GM23338 (cell line): ENCODE measurements at regions not wholly inside any gene's neighbourhood (a gene's known extent, or its start where the extent isn't known, plus 50 kb on each side); places are given as distances from the start of the nearest gene placed in this dataset.

Source experiments
- ATAC-seq: fragments of 200-7000 bp; cut with Tn5 transposase; 3 replicates; pipeline ENCODE4 v1.9.1; 2020
- DNase-seq: peaks from one replicate; pipeline ENCODE4 v3.0.0-alpha.2; 2015; ENCODE audit warnings: low spot score
- H2AFZ ChIP-seq: fragments of 200-600 bp; sonication (generic); 2 replicates; pipeline ENCODE4 v1.8.0; 2016; ENCODE audit warnings: antibody characterized with exemption, mild to moderate bottlenecking, moderate library complexity
- H3F3A ChIP-seq: fragments of 200-600 bp; sonication (generic); replicated peaks from 2 replicates; pipeline ENCODE4 v1.8.0; 2017; ENCODE audit warnings: antibody characterized with exemption, mixed run types, low read depth
- H3K27ac ChIP-seq: fragments of 200-600 bp; sonication (generic); 2 replicates; pipeline ENCODE4 v1.6.1; 2016; ENCODE audit warnings: low read depth
- H3K27me3 ChIP-seq: fragments of 200-600 bp; sonication (generic); 2 replicates; pipeline ENCODE4 v1.8.0; 2016; ENCODE audit warnings: mild to moderate bottlenecking, mixed run types, moderate library complexity; ENCODE audit not compliant: insufficient read depth
- H3K36me3 ChIP-seq: fragments of 200-600 bp; sonication (generic); 2 replicates; pipeline ENCODE4 v1.8.0; 2016; ENCODE audit warnings: mild to moderate bottlenecking; ENCODE audit not compliant: insufficient read depth
- H3K4me1 ChIP-seq: fragments of 200-600 bp; sonication (generic); 2 replicates; pipeline ENCODE4 v1.8.0; 2016; ENCODE audit warnings: mild to moderate bottlenecking, moderate library complexity; ENCODE audit not compliant: insufficient read depth
- H3K4me2 ChIP-seq: fragments of 200-600 bp; sonication (generic); 2 replicates; pipeline ENCODE4 v1.7.1; 2017; ENCODE audit warnings: mixed run types
- H3K4me3 ChIP-seq: fragments of 200-600 bp; sonication (generic); 2 replicates; pipeline ENCODE4 v1.6.1; 2016; ENCODE audit warnings: mixed run types
- H3K79me2 ChIP-seq: fragments of 200-600 bp; sonication (generic); replicated peaks from 2 replicates; pipeline ENCODE4 v1.8.0; 2017; ENCODE audit warnings: mild to moderate bottlenecking; ENCODE audit not compliant: insufficient read depth
- H3K9me2 ChIP-seq: fragments of 200-600 bp; sonication (generic); 2 replicates; pipeline ENCODE4 v1.8.0; 2017; ENCODE audit not compliant: insufficient read depth
- H4K20me1 ChIP-seq: fragments of 200-600 bp; sonication (generic); replicated peaks from 2 replicates; pipeline ENCODE4 v1.8.0; 2017; ENCODE audit warnings: mild to moderate bottlenecking; ENCODE audit not compliant: insufficient read depth
- H3K27ac Mint-ChIP-seq: 2 replicates; pipeline ENCODE4 v1.8.0; 2020; ENCODE audit warnings: inconsistent platforms, mild to moderate bottlenecking, moderate library complexity, mixed read lengths
- H3K27me3 Mint-ChIP-seq: 3 replicates; pipeline ENCODE4 v1.8.0; 2022; ENCODE audit warnings: low read depth, mild to moderate bottlenecking, moderate library complexity, mixed read lengths, inconsistent platforms; ENCODE audit not compliant: insufficient read depth, poor library complexity
- H3K36me3 Mint-ChIP-seq: 3 replicates; pipeline ENCODE4 v1.8.0; 2021; ENCODE audit warnings: low read depth, mild to moderate bottlenecking, inconsistent platforms, moderate library complexity, mixed read lengths
- H3K4me1 Mint-ChIP-seq: 3 replicates; pipeline ENCODE4 v1.8.0; 2020; ENCODE audit warnings: mild to moderate bottlenecking, inconsistent platforms, mixed read lengths
- H3K4me3 Mint-ChIP-seq: 3 replicates; pipeline ENCODE4 v1.8.0; 2021; ENCODE audit warnings: moderate library complexity, mild to moderate bottlenecking, inconsistent platforms, mixed read lengths
- H3K9me3 Mint-ChIP-seq: 3 replicates; pipeline ENCODE4 v1.8.0; 2020; ENCODE audit warnings: moderate library complexity, mild to moderate bottlenecking, inconsistent platforms, mixed read lengths
- EZH2 ChIP-seq: fragments of 200-600 bp; sonication (generic); IDR thresholded peaks from one replicate; pipeline ENCODE4 v1.8.0; 2017; ENCODE audit warnings: antibody characterized with exemption, mild to moderate bottlenecking, low read depth; ENCODE audit not compliant: unreplicated experiment
- EZH2phosphoT487 ChIP-seq: fragments of 200-600 bp; sonication (generic); IDR thresholded peaks from one replicate; pipeline ENCODE4 v1.8.1; 2018; ENCODE audit warnings: antibody characterized with exemption; ENCODE audit not compliant: unreplicated experiment
- JUNB ChIP-seq: IDR thresholded peaks from one replicate; pipeline ENCODE4 v1.6.1; 2016; ENCODE audit warnings: antibody characterized with exemption; ENCODE audit not compliant: unreplicated experiment
- POLR2AphosphoS5 ChIP-seq: IDR thresholded peaks from 2 replicates; pipeline ENCODE4 v1.6.1; 2016; ENCODE audit warnings: antibody characterized with exemption, low read depth
- ZNF114 ChIP-seq: fragments of 250-450 bp; sonication (Bioruptor Pico); IDR thresholded peaks from 2 replicates; pipeline ENCODE4 v1.5.0; 2020; ENCODE audit warnings: mild to moderate bottlenecking, moderate library complexity
- ZNF331 ChIP-seq: fragments of 250-450 bp; sonication (Bioruptor Pico); IDR thresholded peaks from 2 replicates; pipeline ENCODE4 v1.5.0; 2020; ENCODE audit warnings: low read depth, mild to moderate bottlenecking, moderate library complexity
- TF ChIP-seq, protein P1 (sequence below): IDR thresholded peaks from one replicate; pipeline ENCODE4 v1.6.1; 2018; ENCODE audit warnings: antibody characterized with exemption; ENCODE audit not compliant: unreplicated experiment
- TF ChIP-seq, protein P2 (sequence below), 2 experiments: fragments of 200-600 bp in 1 of 2; sonication (generic) in 1 of 2; conservative IDR thresholded peaks; 2 replicates each; pipeline versions ENCODE4 v1.5.1 to v1.6.1; 2016 to 2017; ENCODE audit warnings: antibody characterized with exemption in 2 of 2, low read depth in 2 of 2, mild to moderate bottlenecking in 2 of 2, moderate library complexity in 1 of 2
- TF ChIP-seq, protein P3 (sequence below): IDR thresholded peaks from 2 replicates; pipeline ENCODE4 v1.6.1; 2016; ENCODE audit warnings: antibody characterized with exemption
- TF ChIP-seq, protein P4 (sequence below): fragments of 250-450 bp; sonication (Bioruptor Pico); IDR thresholded peaks from 2 replicates; pipeline ENCODE4 v1.5.0; 2020; ENCODE audit warnings: mild to moderate bottlenecking, moderate library complexity

DNA sequence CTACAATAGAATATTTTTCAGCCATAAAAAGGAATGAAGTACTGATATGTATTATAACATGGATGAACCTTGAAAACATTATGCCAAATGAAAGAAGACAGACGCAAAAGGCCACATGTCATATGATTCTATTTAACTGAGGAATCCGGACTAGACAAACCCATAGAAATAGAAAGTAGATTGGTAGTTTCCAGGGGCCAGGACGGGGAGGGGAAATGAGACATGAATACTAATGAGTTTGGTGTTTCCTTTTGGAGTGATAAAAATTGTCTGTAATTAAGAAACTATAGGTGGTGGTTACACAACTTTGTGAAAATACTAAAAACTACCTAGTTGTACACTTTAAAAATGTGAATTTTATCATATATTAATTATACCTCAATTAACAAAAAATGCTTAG is 247.6 kb downstream of the BCAT1 start:
- no peaks in the 10 kb centered on the region for H3K27me3 ChIP-seq
- peaks cover 2% of the 10 kb centered on the region for H3K27me3 Mint-ChIP-seq
- no peak overlapping the region for H2AFZ ChIP-seq
- no peak for ATAC-seq
- H3F3A ChIP-seq: no peaks in the 10 kb centered on the region
- no peak overlapping the region for H3K4me2 ChIP-seq
- H3K9me3 Mint-ChIP-seq: peaks cover 14% of the 10 kb centered on the region; the same call in 2 of the 3 replicates
- no peak overlapping the region for H3K4me3 Mint-ChIP-seq
- H3K4me1 ChIP-seq: peaks cover 7% of the 10 kb centered on the region
- no peak overlapping the region for H3K4me3 ChIP-seq
- H3K36me3 Mint-ChIP-seq: peaks cover 4% of the 10 kb centered on the region; the same call in 2 of the 3 replicates
- no peak overlapping the region for H3K27ac ChIP-seq
- H4K20me1 ChIP-seq: no peaks in the 10 kb centered on the region
- no peaks in the 10 kb centered on the region for H3K9me2 ChIP-seq
- H3K4me1 Mint-ChIP-seq: peaks cover 26% of the 10 kb centered on the region; the same call in 2 of the 3 replicates
- H3K79me2 ChIP-seq: no peaks in the 10 kb centered on the region
- TF ChIP-seq ZNF331 (CRISPR knock-in tag) (no peak), POLR2AphosphoS5 (no peak)
- DNase-seq: no peak
- H3K27ac Mint-ChIP-seq: no peak overlapping the region
- no peaks in the 10 kb centered on the region for H3K36me3 ChIP-seq

DNA sequence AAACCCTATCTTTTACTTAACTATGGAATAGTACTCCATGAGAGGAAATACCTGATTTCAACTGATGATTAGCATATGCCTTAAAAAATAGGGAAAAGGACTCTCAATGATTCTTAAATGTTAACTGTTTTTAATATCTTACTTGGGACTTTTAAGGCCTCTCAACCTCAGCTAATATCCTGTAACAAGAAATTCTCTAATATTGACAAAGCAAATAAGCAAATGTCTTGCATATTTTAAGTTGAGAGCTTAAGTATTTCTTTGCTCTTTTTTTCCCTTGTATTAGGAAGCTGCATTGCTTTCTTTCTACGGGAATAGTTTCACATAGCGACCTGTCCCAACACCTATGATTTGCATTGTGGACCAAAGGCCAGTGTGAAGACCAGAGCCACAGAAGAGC is 249.9 kb downstream of the BCAT1 start:
- peaks cover 14% of the 10 kb centered on the region; the same call in 2 of the 3 replicates for H3K9me3 Mint-ChIP-seq
- no peak overlapping the region for H3K27ac ChIP-seq
- no peak overlapping the region for H2AFZ ChIP-seq
- no peak overlapping the region for H3K4me3 ChIP-seq
- peaks cover 31% of the 10 kb centered on the region; the same call in 2 of the 3 replicates for H3K4me1 Mint-ChIP-seq
- H3K27ac Mint-ChIP-seq: no peak overlapping the region
- no peaks in the 10 kb centered on the region for H4K20me1 ChIP-seq
- no peaks in the 10 kb centered on the region for H3K27me3 ChIP-seq
- H3K4me1 ChIP-seq: peaks cover 7% of the 10 kb centered on the region
- no peaks in the 10 kb centered on the region for H3F3A ChIP-seq
- H3K27me3 Mint-ChIP-seq: peaks cover 2% of the 10 kb centered on the region
- H3K36me3 Mint-ChIP-seq: peaks cover 4% of the 10 kb centered on the region; the same call in 2 of the 3 replicates
- H3K4me3 Mint-ChIP-seq: no peak overlapping the region
- no peaks in the 10 kb centered on the region for H3K36me3 ChIP-seq
- no peak overlapping the region for H3K4me2 ChIP-seq
- H3K9me2 ChIP-seq: no peaks in the 10 kb centered on the region
- ATAC-seq (no peak), DNase-seq (no peak)
- no peaks in the 10 kb centered on the region for H3K79me2 ChIP-seq
- TF ChIP-seq, protein P1, sequence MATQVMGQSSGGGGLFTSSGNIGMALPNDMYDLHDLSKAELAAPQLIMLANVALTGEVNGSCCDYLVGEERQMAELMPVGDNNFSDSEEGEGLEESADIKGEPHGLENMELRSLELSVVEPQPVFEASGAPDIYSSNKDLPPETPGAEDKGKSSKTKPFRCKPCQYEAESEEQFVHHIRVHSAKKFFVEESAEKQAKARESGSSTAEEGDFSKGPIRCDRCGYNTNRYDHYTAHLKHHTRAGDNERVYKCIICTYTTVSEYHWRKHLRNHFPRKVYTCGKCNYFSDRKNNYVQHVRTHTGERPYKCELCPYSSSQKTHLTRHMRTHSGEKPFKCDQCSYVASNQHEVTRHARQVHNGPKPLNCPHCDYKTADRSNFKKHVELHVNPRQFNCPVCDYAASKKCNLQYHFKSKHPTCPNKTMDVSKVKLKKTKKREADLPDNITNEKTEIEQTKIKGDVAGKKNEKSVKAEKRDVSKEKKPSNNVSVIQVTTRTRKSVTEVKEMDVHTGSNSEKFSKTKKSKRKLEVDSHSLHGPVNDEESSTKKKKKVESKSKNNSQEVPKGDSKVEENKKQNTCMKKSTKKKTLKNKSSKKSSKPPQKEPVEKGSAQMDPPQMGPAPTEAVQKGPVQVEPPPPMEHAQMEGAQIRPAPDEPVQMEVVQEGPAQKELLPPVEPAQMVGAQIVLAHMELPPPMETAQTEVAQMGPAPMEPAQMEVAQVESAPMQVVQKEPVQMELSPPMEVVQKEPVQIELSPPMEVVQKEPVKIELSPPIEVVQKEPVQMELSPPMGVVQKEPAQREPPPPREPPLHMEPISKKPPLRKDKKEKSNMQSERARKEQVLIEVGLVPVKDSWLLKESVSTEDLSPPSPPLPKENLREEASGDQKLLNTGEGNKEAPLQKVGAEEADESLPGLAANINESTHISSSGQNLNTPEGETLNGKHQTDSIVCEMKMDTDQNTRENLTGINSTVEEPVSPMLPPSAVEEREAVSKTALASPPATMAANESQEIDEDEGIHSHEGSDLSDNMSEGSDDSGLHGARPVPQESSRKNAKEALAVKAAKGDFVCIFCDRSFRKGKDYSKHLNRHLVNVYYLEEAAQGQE: no peak
- TF ChIP-seq, protein P2, sequence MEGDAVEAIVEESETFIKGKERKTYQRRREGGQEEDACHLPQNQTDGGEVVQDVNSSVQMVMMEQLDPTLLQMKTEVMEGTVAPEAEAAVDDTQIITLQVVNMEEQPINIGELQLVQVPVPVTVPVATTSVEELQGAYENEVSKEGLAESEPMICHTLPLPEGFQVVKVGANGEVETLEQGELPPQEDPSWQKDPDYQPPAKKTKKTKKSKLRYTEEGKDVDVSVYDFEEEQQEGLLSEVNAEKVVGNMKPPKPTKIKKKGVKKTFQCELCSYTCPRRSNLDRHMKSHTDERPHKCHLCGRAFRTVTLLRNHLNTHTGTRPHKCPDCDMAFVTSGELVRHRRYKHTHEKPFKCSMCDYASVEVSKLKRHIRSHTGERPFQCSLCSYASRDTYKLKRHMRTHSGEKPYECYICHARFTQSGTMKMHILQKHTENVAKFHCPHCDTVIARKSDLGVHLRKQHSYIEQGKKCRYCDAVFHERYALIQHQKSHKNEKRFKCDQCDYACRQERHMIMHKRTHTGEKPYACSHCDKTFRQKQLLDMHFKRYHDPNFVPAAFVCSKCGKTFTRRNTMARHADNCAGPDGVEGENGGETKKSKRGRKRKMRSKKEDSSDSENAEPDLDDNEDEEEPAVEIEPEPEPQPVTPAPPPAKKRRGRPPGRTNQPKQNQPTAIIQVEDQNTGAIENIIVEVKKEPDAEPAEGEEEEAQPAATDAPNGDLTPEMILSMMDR (conservative IDR thresholded peaks at IDR 0.05; ENCODE audit: low read depth in 2 of 2): no peak
- TF ChIP-seq, protein P3, sequence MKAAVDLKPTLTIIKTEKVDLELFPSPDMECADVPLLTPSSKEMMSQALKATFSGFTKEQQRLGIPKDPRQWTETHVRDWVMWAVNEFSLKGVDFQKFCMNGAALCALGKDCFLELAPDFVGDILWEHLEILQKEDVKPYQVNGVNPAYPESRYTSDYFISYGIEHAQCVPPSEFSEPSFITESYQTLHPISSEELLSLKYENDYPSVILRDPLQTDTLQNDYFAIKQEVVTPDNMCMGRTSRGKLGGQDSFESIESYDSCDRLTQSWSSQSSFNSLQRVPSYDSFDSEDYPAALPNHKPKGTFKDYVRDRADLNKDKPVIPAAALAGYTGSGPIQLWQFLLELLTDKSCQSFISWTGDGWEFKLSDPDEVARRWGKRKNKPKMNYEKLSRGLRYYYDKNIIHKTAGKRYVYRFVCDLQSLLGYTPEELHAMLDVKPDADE: no peak
- no peak for TF ChIP-seq EZH2phosphoT487
- TF ChIP-seq, protein P4, sequence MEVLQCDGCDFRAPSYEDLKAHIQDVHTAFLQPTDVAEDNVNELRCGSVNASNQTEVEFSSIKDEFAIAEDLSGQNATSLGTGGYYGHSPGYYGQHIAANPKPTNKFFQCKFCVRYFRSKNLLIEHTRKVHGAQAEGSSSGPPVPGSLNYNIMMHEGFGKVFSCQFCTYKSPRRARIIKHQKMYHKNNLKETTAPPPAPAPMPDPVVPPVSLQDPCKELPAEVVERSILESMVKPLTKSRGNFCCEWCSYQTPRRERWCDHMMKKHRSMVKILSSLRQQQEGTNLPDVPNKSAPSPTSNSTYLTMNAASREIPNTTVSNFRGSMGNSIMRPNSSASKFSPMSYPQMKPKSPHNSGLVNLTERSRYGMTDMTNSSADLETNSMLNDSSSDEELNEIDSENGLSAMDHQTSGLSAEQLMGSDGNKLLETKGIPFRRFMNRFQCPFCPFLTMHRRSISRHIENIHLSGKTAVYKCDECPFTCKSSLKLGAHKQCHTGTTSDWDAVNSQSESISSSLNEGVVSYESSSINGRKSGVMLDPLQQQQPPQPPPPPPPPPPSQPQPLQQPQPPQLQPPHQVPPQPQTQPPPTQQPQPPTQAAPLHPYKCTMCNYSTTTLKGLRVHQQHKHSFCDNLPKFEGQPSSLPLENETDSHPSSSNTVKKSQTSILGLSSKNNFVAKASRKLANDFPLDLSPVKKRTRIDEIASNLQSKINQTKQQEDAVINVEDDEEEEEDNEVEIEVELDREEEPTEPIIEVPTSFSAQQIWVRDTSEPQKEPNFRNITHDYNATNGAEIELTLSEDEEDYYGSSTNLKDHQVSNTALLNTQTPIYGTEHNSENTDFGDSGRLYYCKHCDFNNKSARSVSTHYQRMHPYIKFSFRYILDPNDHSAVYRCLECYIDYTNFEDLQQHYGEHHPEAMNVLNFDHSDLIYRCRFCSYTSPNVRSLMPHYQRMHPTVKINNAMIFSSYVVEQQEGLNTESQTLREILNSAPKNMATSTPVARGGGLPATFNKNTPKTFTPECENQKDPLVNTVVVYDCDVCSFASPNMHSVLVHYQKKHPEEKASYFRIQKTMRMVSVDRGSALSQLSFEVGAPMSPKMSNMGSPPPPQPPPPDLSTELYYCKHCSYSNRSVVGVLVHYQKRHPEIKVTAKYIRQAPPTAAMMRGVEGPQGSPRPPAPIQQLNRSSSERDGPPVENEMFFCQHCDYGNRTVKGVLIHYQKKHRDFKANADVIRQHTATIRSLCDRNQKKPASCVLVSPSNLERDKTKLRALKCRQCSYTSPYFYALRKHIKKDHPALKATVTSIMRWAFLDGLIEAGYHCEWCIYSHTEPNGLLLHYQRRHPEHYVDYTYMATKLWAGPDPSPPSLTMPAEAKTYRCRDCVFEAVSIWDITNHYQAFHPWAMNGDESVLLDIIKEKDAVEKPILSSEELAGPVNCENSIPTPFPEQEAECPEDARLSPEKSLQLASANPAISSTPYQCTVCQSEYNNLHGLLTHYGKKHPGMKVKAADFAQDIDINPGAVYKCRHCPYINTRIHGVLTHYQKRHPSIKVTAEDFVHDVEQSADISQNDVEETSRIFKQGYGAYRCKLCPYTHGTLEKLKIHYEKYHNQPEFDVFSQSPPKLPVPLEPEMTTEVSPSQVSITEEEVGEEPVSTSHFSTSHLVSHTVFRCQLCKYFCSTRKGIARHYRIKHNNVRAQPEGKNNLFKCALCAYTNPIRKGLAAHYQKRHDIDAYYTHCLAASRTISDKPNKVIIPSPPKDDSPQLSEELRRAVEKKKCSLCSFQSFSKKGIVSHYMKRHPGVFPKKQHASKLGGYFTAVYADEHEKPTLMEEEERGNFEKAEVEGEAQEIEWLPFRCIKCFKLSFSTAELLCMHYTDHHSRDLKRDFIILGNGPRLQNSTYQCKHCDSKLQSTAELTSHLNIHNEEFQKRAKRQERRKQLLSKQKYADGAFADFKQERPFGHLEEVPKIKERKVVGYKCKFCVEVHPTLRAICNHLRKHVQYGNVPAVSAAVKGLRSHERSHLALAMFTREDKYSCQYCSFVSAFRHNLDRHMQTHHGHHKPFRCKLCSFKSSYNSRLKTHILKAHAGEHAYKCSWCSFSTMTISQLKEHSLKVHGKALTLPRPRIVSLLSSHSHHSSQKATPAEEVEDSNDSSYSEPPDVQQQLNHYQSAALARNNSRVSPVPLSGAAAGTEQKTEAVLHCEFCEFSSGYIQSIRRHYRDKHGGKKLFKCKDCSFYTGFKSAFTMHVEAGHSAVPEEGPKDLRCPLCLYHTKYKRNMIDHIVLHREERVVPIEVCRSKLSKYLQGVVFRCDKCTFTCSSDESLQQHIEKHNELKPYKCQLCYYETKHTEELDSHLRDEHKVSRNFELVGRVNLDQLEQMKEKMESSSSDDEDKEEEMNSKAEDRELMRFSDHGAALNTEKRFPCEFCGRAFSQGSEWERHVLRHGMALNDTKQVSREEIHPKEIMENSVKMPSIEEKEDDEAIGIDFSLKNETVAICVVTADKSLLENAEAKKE (CRISPR knock-in tag): no peak
- no peak for TF ChIP-seq JUNB
- no peak for TF ChIP-seq ZNF114 (CRISPR knock-in tag)
- no peak for TF ChIP-seq EZH2
